OCI-LY3 (cell line): ENCODE measurements at regions not wholly inside any gene's neighbourhood (a gene's known extent, or its start where the extent isn't known, plus 50 kb on each side); places are given as distances from the start of the nearest gene placed in this dataset.

Experiments
- CTCF ChIP-seq: fragments of 200-600, 300-600 bp; sonication (generic); IDR thresholded peaks from 2 replicates; pipeline ENCODE4 v1.5.1; 2014; ENCODE audit warnings: antibody characterized with exemption, low read length, low read depth
- EZH2phosphoT487 ChIP-seq: fragments of 200-600 bp; shearing (Covaris generic); IDR thresholded peaks from 2 replicates; pipeline ENCODE4 v1.6.1; 2018; ENCODE audit warnings: antibody characterized with exemption, mixed run types, low read depth

- TF ChIP-seq CTCF (no peak), EZH2phosphoT487 (no peak)
Observed at GRCh38 chr13:22040810-22041364, 370.0 kb downstream of the FGF9 start.
